RKO (cell line): ENCODE measurements at regions not wholly inside any gene's neighbourhood (a gene's known extent, or its start where the extent isn't known, plus 50 kb on each side); places are given as distances from the start of the nearest gene placed in this dataset.
"Not testable (repeated sequence)": the region's sequence is repeated elsewhere in the genome, so short reads cannot be mapped to it uniquely, and the experiment has no call there.

Experiments
- DNase-seq: peaks from one replicate; pipeline ENCODE4 v3.0.0-alpha.2; 2016; ENCODE audit warnings: low spot score

DNA sequence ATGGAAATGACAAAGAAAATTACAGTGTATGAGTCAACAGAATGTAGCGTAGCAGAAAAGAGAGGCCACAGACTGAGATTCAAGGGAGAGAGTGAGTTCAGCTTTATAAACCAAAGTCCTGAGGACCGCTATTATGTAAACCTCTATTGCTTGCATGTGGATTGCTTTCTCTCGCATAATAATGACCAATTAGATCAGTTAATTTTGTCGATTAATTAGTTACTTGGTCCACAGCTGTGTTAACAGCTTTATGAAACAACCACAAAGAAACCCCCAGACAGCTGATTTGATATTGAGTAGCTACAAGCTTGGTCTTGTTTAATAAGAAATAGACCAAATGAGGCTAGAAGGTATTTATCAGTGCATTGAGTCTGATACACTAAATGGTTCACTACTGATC, 291.8 kb upstream of the ERCC4 start:
- DNase-seq, result no peak

DNA sequence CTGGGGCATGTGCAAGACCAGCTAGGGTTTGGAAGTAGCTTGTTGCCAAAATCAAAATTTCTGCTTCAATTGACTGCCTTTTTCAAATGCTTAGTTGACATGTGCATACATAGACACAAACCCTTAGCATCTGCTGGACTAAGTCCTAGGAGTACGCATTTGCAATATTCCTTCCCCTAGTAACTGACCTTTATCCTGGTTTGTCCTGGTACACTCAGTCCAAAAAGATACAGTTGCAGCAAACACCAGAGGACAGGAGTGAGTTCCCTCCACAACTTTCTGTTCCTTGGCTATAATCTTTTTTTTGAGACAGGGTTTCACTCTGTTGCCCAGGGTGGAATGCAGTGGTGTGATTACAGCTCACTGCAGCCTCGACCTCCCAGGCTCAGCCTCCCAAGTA, 290.2 kb upstream of the ERCC4 start:
- no peak for DNase-seq

DNA sequence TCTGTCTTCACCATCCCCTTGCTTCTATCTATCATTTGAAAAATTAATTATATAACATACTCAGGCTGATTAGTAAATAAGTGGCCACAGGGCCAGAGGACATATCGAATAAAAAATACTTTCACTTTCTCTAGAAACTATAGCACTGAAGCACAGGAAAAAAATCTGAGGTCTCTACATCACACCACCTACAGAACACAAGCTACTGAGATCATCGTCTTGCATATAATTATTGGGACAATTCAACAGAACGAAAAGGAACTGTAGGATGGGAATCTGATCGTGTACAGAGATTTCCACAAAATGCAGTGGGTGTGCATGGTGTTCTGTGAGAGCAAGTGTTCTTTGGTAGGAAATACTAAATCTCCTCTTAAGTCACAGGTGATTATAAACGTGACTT, 289.6 kb upstream of the ERCC4 start:
- DNase-seq, result no peak

DNA sequence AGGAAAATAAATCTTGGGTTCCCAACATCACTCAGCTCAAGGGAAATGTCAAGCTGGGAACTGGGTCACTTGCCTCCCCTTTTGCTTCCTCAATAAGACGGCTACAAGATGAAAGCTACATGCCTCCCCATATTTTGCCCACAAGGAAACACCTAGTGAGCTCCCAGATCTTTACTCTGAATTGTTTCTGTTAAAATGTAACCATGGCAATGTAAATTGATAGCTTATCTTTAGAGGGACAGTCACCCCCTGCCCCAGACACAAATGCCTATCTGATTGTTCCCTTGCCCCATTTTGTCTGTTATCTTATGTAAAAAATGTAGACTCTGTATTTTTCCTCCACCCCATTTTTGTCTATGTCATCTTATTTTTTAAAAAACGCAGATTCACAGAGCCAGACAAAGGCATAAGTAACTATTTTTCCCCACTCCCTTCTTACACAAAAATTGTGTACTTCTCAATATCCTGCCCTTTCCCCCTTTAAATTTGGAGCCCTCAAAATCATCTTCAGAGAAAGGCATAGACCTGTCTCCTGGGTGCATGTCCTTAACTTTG, 288.7 kb upstream of the ERCC4 start:
- no peak for DNase-seq

DNA sequence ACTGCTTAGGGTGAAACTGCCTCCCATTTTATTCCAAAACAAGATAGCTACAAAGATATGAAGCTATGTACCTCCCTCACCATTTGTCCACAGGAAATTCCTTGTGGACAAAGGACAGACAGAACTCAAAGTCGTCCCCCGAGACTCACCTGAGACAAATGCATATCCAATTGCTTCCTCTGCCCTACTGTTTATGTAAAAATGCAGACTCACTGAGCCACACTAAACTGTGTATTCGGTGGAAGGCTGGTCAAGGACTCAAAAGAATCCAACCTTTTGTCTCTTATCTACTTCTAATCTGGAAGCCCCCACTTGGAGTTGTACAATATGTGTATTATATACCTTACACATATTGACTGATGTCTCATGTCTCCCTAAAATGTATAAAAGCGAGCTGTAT, 288.0 kb upstream of the ERCC4 start:
- no peak for DNase-seq

DNA sequence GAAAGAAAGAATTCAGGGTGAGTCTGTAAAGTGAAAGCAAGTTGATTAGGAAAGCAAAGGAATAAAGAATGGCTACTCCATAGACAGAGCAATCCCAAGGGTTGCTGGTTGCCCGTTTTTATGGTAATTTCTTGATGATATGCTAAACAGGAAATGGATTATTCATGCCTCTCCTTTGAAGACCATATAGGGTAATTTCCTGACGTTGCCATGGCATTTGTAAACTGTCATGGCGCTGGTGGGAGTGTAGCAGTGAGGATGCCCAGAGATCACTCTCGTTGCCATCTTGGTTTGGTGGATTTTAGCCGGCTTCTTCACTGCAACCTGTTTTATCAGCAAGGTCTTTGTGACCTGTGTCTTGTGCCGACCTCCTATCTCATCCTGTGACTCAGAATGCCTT, 287.4 kb upstream of the ERCC4 start:
- DNase-seq, result not testable (repeated sequence)

DNA sequence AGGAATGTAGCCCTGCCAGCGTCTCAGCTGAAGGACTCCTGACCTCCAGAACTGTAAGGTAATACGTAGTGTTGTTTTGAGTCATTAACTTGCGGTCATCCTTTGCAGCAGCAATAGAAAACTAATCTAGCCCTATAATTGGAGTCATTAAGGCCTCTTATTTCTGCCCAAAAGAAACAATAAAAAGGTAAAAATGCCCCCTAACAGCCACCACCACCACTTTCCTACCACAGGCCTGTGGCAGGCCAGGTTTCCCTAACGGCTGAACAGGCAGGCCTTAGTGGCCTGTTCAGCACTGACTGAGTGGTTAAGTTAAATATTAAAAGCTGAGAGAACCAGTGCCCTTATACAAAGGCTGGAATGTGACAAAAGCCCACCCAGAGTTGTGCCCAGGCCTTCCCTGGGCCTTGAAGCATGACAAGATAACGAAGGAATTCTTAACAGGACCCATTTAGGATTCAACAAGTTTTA, 286.5 kb upstream of the ERCC4 start:
- no peak for DNase-seq

DNA sequence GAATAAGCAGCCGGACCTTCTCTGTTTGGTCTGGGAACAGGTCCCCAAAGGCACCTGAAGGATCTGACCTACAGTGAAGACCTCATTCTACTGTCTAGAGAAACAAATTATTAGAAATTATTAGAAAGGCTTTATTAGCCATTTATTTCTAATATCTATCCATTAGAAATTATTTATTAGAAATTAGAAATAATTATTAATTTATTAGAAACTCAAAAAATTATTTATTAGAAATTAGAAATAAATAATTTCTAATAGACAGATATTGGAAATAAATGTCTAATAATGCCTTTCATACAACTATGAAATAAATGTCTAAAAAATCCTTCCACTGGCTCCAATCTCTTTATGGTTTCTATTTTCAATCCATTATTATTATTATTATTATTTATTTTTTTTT, 285.7 kb upstream of the ERCC4 start:
- DNase-seq, result no peak

DNA sequence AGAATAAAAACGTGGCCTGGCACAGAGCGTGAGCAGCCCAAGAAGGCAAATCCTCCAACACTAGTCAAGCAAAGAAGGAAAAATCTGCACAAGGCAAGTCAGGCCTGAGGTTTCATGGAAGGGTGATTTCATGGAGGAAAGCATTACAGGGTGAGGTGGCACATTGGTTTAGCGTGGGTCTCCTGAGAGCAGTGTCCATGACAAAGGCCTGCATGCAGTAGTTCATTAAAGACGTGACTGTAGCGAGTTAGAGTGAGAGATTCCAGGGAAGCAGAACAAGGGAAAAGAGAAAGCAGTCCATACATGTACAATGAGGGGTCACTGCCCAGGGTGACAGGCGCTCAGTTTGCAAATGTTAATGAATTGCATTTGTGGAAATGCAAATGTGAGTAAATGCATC, 285.0 kb upstream of the ERCC4 start:
- DNase-seq, result no peak

DNA sequence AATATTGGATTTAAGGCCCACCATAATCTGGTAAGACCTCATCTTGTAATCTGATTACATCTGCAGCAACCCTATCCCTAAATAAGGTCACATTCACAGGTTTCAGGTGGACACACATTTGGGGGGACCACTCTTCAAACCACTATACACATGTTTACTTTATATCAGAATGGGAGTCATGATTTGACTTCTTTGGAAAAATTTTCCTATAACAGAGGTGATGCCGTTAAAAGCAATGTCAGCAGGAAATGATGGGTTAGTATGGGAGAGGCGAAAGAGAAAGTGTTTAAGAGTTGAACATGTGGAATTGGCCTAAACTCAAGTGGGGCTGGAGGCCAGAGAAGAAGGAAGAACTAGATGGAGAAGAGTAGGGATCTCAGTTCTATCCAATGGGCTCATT, 281.7 kb upstream of the ERCC4 start:
- DNase-seq, result no peak

DNA sequence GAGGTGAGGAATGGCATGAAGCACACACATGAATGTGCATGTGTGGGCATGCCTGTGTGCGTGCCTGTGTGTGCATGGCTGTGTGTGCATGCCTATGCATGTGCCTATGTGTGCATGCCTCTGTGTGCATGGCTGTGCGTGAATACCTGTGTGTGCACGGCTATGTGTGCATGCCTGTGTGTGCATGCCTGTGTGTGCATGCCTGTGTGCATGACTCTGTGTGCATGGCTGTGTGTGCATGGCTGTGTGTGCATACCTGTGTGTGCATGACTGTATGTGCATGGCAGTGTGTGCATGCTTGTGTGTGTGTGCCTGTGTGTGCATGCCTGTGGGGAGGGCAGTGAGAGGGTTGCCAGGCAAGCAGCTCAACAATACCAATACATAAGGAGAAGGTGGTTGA, 276.5 kb upstream of the ERCC4 start:
- DNase-seq, result no peak

DNA sequence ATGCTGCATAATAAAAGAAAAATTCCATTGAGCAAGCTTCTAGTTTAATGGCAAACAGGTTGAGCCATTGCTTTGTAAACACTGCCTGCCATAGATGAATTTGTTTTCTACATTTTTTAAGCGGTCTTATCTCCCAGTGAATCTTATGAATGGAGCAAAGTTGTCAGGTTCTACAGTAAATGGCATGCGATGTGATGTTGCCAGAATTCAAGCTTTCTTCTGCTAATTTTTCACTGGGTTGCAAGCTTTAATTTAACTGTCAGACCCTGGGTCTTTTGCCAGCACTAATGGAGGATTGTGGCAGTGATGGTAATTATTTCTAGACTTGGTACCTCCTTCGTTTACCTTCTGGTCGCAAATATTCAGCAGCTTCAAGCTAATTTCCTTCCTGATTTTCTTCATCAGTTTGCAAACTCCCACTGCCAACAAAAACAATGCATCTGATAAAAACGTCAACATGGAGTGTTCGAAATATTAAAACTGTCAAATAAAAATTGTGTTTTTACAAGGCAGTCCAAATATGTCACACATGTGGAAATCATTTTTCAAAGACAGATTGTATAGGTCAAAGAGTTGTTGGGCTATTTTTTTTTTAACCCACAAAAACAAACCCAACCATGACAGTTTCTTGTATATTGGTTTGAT, 274.2 kb upstream of the ERCC4 start:
- no peak for DNase-seq

DNA sequence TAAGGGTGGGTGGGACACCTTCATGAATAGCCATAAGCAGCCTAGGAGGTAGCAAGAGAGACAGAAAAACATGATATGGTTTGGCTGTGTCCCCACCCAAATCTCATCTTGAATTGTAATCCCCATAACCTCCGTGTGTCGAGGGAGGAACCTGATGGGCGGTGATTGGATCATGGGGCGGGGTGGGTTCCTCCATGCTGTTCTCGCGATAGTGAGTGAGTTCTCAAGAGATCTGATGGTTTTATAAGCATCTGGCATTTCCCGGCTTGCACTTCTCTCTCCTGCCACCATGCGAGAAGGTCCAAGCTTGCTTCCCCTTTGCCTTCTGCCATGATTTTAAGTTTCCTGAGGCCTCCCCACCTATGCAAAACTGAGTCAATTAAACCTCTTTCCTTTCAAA, 259.1 kb upstream of the ERCC4 start:
- DNase-seq, result no peak

DNA sequence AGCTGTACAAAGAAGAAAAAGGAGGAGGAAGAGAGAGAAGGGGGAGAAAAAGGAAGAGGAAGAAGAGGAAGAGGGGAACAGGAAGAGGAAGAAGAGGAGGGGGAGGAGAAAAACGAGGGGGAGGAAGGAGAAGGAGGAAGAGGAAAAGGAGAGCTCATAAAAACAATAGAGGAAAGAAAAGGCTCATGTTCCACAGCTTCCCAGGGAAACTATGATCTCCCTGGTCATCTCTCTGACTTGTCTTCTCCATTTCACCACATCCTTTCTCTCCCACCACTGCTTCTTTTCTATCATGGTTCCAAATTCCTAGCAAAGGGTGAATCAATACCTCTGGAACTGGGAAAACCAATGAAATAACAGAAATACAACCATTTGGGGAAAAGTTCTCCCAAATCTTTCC, 254.1 kb upstream of the ERCC4 start:
- DNase-seq, result no peak

DNA sequence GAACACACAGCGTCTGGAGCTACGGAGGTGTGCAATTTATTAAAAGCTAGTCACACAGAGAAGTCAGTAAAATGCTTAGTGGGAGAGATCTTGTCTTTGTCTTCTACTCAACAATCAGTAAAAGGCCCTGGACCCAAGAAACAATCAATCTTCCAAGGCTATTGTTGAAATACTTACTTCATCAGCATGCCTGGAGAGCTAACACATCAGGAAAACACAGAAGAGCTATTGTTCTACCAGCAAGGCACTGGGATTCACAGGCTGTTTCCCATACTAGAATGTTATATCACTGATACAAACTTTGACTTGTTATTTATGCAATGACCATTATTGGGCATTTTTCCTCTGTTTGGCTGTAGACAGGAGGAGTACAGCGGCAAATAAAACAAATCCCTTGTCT, 247.8 kb upstream of the ERCC4 start:
- no peak for DNase-seq

DNA sequence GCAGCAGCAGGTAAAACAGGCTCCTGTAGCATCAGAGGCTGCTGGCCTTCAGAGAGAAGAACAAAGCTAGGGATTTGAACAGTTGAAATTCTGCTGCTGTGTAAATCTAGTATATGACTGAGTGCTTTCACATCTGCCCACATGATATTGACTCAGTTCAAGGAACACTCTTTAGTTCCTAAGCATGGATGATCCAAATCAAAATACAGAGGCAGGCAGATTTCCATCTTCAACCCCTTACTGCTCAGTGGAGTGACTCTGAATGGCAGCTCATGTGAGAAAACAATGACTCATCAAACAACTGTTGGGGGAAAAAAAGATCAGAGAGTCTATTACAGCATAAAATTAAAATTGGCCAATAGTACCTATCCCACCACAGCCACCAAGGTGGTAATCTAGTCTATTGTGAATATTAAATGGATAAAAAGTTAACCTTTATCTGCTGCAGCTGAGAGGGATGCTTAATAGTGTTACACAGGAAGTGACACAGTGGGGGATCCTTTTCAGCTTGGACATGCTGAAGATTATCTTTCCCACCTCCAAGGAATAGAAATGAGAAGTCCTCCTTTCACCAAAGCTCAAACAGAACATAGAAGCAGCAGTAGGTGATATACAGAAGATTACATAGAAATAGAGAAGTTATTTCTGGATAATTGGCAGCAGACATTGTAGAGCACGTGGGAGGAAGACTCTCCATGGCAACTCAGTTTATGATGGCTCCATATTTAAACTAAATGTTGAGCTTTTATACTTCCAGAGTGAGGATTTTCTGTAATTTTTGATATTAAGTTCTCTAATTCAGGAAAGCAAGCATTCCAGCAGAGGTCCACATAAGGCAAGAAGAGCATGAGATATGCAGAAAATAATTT, 239.7 kb upstream of the ERCC4 start:
- DNase-seq, result peak; percentile 2

DNA sequence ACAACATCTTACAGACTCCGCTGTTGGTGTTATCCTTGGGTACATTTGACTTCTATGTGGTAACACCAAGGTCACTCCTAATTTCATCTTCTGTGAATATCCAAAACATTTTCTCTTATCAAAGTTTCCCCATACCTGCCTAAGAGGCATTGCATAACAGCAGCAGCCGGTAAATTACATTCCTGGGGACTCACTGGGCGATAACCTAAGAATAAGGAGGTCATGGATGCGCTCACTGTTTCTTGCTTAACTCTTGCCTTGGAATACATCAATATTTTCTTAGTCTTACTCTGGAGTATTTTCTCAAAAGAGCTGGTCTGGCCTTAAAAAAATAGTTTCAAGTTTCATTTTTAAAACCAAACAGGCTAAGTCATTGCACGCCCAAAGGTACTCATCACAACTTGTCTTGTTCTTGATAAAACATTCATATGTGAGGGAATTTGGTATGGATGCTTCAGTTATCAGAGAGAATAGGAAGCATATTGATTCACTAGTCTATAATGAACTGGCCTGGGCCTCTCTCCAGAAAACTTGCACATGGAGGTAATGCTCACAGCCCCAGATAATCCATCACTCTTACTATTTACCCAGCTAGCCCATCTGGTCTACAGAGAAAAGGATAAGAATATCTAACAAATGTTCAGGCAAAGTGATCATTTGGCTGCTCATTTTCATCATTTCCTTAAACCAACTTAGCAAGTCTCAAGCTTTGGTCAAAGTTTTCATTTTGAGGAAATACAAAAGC, 235.0 kb upstream of the ERCC4 start:
- no peak for DNase-seq

DNA sequence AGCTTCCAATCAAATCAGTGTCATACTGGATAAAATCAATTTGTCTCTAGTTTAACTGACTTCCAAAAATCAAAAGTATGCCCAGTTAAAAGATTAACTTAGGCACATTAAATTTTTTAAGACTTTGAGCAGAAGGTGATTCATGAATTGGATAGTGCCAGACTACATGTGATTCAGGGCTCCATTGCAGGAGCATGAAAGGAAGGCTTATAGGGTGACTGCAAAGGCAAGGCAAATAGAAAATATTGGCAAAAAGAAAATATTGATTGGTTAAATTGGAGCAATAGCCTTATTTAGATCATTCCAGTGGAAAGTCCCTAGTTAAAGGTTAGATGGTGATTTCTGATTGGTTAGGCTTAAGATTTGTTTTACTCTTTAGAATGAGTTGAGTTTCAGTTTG, 223.9 kb upstream of the ERCC4 start:
- DNase-seq, result no peak

DNA sequence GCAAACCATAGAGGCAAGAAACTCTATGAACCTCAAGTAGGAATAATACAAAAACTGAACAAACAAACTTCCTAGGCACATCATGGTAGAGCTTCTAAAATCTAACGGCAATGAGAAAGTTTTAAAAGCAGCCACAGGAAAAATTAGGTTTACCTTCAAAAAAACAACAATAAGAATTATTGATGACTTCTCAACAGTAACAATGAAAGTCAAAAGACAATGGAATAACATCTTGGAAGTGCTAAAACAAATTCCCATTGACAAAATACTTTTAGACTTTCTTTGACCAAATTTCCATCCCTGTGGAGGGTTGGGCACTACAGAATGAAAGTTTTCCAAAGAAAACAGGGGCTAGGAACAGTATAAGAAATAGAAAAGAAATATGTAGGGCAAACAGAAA, 222.9 kb upstream of the ERCC4 start:
- DNase-seq, result no peak

DNA sequence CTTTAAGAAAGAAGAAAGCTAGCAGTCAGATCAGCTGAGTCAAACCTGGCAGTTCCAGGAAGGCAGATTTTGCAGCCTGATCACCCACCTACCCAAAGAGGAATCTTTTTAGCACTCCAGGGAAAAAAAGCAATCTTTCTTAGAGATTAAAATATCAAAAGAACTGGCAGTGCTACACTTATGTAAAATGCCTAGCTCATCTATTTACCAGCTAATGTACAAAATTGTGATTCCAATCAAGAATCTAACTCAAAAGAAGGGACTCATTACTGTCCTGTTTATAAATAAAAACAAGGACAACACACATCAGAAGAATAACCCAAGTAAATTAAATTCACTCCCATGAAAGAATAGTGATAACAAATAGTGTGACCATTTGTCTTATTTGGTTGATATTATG, 222.4 kb upstream of the ERCC4 start:
- no peak for DNase-seq

DNA sequence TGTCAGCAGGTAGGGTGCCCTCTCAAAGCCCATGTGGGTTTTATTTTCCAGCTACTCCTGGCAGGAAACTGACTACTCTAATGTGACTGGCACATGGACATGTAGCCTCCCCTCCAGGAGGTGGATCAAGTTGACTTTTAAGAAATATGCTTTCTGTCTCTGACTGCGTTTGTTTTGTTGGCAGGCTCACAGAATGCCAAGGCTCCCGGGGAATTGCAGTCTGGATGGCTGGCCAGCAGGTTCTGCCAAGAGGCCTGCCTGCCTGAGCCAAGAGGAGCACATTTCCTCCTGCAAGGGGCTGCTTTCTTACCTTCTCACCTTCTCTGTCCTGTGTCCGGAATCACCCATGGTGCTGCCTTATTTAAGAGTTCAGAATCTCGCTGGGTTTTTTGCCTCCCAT, 217.3 kb upstream of the ERCC4 start:
- no peak for DNase-seq

DNA sequence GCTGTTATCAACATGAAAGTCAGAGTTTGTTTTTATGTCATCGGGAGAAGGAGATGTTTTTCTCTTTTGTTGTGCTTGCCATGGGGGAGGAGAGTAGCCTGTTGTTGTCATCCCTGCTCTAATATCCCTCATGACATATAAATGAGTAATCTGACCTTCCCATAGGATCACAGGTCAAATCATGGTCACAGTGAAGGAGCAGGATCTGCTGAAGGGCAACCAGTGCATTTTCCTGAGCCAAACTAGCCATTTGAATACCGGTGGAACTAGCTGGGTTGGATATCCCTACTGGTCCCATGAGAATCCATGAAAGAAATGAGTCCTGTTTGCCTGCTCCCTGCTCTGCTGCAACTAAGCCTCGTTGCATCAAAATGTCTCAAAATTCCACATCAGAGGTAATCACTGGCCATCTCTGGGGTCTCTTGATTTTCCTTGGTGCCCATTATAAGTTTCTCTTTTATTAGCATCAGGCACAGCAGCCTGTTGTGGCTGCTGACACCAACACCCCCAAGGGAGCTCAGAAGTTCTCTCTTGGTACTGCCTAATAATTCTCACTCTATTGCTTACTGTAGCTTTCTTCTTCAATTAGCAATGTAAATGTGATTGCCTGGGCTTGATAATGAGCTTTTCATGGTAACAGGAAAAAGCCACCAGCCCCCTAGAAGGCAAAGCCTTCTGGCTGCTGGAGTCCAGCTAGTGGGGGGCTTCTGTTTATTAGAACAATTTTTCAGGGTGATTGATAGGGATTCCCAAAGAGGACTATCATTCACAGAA, 211.4 kb upstream of the ERCC4 start:
- DNase-seq, result peak; percentile 3
